RPMI7951 (cell line): ENCODE measurements at regions not wholly inside any gene's neighbourhood (a gene's known extent, or its start where the extent isn't known, plus 50 kb on each side); places are given as distances from the start of the nearest gene placed in this dataset.

Source experiments
- DNase-seq: peaks from one replicate; pipeline ENCODE4 v3.0.0-alpha.2; 2012; ENCODE audit warnings: low read depth

- DNase-seq, result no peak
Measured at GRCh38 chr1:165025805-165026204, 330.7 kb downstream of the LMX1A start.

DNA sequence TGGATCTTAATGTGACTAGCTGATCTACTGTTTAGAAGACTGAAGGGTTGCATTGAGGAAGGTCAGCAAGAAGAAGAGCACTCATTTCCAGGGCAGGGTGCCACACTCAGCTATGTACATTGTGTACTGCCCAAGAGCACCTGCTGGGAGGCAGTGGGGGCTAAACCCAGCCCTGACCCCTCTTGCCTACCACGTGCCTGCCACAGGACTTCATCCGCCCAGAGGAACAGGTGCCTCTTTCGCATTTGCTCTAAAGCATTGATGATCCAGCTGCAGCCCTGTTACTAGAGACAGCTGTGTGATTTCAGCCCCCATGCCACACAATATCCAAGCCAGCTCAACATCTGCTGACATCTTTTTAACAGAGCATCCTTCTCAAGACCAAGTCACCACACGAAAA, 341.8 kb downstream of the LMX1A start:
- no peak for DNase-seq

- DNase-seq, result no peak
Measured at GRCh38 chr1:165011991-165012531, 344.5 kb downstream of the LMX1A start.

DNA sequence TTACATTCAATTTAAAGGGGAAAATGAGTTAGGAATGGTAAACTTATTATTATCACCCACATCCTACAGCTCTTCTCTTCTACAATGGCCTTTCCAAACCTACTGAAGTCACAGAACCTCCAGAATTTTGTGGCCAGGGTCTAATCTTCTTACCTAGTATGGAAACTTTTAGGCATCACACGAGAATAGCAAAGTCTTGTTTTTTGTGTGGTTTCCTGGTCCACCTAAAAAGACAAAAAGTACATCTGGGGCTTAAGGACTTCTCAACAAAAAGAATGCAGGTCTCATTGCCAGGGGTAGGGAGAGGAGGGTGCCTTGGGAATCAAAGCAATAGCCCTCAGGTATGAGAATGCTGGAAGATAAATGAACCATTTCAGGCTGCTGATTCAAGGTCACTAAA, 345.3 kb downstream of the LMX1A start:
- no peak for DNase-seq

DNA sequence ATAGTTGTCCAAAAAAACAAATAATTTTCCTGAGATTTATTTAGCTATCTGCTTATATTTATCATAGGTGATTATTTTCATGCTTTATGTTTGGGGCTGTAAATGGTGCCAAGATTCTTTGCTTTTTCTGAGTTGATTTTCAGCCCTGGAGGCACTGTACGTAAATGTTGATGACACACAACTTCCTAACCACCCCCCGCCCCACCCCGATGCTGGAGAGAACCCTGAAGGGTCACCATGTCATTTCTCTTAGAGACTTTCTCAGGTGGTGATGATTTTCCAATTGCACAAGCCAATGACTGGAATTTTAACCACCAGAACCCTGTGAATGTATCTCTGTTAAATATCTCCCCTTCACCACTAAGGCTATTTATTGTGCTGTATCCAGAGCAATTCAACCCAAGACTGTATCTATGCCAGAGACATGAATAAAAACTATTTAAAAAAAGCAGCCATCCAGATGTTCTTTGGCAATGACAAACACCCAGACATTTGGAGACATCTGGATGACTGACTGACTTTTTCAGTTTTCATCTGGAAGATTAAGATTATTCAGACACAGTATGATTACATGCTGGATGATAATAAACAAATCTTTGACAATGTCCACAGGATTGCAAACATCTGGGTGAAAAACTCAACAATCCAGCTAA, 346.0 kb downstream of the LMX1A start:
- DNase-seq, result no peak

DNA sequence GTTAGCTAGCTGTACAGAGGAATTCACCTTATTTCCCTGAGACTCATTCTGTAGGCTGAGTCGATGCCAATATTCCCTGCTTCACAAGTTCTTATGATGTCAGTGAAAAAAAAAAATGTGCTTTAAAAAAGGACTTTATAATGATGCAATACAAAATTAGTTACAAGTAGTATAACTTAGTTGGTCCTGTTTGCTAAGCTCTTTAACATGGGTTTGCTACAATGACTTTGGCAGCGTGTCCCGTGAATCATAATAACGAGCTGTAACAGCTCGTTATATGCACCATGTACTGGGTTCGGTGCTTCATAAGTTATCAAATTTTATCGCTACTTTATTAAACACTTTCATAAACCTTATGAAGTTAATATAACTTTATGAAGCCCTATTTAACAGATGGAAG, 349.7 kb downstream of the LMX1A start:
- no peak for DNase-seq

DNA sequence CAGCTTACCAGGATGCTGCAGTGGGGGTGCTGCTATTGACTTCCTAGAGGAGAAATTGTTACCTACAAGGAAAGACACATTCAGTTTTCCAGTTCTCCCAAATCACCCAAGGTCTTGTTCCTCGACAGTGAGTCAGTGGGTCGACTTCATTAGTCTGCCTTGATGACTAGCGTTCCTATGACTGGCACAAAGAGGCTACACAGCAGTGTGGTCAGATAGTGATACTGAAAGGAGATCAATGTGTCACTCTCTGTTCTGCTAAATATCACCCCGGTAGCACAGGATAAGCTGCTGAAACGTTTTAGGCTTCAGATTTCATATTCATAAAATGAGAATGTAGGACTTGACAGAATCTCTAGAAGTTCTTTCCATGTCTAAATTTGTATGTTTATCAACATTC, 357.4 kb downstream of the LMX1A start:
- DNase-seq, result no peak

- DNase-seq, result no peak
Measured at GRCh38 chr1:164991763-164992314, 364.7 kb downstream of the LMX1A start.

DNA sequence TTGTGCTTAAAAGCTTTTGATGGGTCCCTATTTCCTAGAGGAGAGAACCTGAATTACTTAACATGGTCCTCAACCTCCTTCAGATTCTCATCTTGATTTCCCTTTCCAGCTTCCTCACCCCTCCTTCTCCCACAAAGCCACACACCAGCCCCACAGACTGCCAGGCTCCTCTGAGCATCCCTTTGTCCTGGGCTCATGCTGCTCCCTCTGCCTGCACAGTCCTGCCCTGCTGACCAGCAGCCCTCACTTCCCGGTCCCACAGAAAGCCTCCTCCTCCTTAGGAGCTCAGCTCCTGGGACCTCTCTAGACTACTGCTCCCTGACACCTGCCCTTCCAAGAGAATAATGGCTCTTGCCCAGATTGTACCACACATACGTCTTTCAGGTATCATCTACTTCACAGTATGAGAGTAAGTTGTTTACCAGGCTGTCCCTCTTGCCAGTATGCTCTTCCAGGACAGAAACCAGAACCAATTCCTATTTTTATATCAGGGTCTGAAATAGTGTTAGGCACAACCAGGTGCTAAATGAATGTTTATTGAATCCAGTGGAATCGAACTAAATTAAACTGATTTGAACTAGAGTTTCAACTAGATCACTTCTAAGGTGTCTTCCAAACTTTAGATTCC, 373.4 kb downstream of the LMX1A start:
- no peak for DNase-seq

- no peak for DNase-seq
Measured at GRCh38 chr1:164982545-164982944, 374.0 kb downstream of the LMX1A start.

DNA sequence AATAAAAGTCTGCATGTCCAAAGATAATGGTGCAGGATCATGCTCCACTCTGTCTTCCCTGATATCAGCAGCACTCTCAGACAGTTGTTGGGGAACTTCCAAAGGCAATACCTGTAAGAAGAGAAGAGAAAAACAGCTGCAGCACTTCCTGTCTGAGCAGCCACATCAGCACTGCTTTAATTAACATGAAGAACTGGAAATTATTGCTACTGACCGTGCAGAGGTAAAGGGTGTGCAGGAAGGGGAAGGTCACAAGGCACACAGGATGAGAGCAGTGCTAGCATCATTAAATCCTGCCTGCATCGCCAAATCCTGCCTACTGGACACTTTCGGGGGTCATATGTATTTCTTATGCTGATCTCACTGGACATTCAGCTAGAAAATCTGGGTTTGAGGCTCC, 379.0 kb downstream of the LMX1A start:
- no peak for DNase-seq

DNA sequence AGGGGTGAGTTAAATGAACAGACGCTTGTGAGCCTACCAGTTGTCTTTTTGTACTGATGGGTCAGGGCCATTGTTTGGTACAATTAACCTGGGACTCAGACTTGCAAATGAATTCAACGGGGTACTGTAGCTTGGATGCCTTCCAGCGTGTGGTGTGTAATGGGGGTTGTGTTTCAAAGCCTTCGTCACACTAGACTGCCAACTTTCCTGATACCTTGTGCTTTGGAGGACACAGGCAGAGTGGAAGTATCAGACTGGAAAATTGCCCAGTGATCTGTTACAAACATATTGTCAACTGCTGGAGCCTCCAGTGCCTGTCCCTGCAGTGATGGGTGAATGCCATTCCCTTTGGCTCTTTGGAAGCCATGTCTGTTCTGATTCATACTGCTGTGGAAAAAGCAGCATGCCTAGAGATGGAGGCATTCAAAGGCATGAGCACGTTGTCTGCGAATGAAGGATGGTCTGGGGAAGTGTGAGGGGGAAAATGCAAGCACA, 384.5 kb downstream of the LMX1A start:
- DNase-seq, result no peak

- no peak for DNase-seq
Measured at GRCh38 chr1:164971391-164971790, 385.1 kb downstream of the LMX1A start.

DNA sequence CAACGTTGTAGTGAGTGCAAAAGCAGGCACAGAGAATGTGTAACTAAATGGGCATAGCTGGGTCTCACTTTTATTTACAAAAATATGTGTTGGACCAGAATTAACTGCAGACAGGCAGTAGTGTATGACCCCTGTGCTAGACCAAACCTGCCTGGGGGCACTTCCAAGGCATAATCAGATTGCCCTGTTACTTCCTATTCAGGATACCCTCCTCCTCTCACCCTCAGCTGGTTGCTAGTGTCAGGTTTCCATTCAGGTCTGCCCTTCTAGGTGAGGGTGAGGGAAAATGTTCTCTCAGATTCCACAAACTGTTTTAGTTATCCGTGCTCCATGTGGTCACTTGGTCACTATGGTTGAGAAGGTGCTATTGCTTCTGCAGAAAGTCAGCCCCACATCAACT, 387.3 kb downstream of the LMX1A start:
- no peak for DNase-seq

DNA sequence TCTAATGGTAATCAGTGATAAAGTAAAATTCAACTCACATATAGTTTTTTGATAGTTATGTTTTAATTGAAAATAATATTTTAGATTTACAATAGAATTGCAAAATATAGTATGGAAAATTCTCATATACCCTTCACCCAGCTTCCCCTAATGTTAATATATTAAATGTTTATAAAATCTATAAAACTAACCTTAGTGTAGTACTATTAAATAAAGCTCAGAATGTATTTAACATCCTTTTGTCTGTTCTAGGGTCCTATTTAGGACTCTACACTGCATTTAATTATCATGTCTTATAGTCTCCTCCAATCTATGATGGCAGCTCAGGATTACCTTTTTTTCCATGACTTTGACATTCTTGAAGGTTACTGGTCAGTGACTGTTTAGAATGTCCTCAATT, 389.2 kb downstream of the LMX1A start:
- DNase-seq, result no peak

DNA sequence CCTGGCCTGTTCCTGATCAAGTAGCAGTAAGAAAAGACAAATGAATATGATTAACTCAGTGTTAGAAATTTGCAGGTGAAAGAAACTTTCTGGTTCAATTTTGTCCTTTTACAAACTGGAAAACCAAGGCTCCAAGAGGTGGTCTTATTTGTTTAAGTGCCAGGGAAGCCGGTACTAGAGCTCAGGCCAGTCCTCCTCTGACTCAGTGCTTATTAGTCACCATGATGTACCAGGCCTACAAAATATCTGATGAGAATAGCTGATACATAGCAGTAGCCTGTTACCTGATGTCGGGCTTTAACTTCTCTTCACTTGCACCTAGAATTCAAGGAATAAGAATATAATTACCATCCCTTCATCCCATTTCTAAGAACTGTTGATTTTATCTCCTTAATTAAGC, 394.8 kb downstream of the LMX1A start:
- DNase-seq, result no peak

- no peak for DNase-seq
Measured at GRCh38 chr1:164958982-164959768, 397.3 kb downstream of the LMX1A start.

GRCh38 chr1:164953815-164954214, 394.8 kb downstream of the PBX1 start:
- DNase-seq, result no peak

GRCh38 chr1:164953098-164953497, 394.1 kb downstream of the PBX1 start:
- no peak for DNase-seq

DNA sequence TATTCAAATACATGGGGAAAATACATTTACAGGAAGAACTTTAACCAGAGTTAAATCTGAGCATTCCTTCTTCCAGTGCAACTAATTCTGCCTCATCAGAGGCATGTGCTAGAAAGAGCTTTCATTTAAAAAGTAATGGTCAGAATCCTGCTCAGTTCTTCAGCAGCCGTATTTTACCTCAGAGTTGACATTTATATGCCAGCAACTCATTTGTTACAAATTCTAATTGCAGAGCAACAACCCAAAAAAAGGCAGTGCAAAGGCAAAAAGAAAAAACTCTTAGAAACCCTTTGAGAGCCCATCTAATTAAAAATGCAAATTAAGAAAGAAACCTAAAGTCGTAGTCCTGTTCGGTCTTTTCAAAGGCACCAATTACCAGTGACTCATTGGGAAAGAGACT, 392.5 kb downstream of the PBX1 start:
- DNase-seq, result no peak

DNA sequence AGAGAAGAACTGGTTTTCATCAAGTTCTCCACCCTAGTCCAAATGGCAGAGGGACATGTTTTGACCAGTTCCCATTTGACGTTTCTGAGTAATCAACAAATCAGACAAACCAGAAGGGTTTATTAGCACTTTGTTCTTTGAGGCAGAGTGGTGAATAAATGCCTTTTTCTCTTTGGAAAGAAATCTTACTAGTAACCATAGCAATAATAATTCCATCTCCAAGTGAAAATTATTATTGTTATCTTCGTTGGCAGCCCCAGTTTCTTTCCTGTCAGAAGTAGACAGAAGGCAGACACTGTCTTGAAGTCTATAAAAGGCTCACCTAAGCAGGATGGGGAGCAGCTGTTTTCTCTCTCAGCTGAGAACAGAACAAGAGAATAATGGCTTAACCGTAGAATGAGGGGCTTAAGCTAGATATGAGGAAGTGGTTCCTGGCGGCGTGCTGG, 391.6 kb downstream of the PBX1 start:
- no peak for DNase-seq

GRCh38 chr1:164949771-164950471, 390.9 kb downstream of the PBX1 start:
- DNase-seq, result no peak
